Ecto neural progenitor cell (in vitro differentiated cells): ENCODE measurements at regions not wholly inside any gene's neighbourhood (a gene's known extent, or its start where the extent isn't known, plus 50 kb on each side); places are given as distances from the start of the nearest gene placed in this dataset.
A peak's percentile ranks its signal among the peaks of the same experiment; 100 is the strongest.

Source experiments
- DNase-seq: peaks from one replicate; pipeline ENCODE4 v3.0.0-alpha.2; 2018; ENCODE audit warnings: low spot score

- no peak for DNase-seq
Observed at GRCh38 chr14:64639340-64639821, 64.8 kb upstream of the PLEKHG3 start.

- no peak for DNase-seq
Observed at GRCh38 chr14:64640839-64641238, 63.4 kb upstream of the PLEKHG3 start.

GRCh38 chr14:64641760-64642159 is 62.5 kb upstream of the PLEKHG3 start:
- DNase-seq: no peak

- DNase-seq: no peak
Observed at GRCh38 chr14:64643709-64644108, 60.5 kb upstream of the PLEKHG3 start.

GRCh38 chr14:64644629-64645028 is 59.6 kb upstream of the PLEKHG3 start:
- no peak for DNase-seq

- DNase-seq: peak; percentile 60
Observed at GRCh38 chr14:64645220-64645892, 58.9 kb upstream of the PLEKHG3 start.

GRCh38 chr14:64646103-64646502 is 58.1 kb upstream of the PLEKHG3 start:
- no peak for DNase-seq

GRCh38 chr14:64649383-64649998 is 54.7 kb upstream of the PLEKHG3 start:
- DNase-seq: no peak

- DNase-seq: no peak
Observed at GRCh38 chr14:64653900-64654245, 50.4 kb upstream of the PLEKHG3 start.

- no peak for DNase-seq
Observed at GRCh38 chr14:64654246-64654900, 49.9 kb upstream of the PLEKHG3 start.
